Mesothelial cell of epicardium (in vitro differentiated cells): ENCODE measurements at regions not wholly inside any gene's neighbourhood (a gene's known extent, or its start where the extent isn't known, plus 50 kb on each side); places are given as distances from the start of the nearest gene placed in this dataset.
"Not testable (repeated sequence)": the region's sequence is repeated elsewhere in the genome, so short reads cannot be mapped to it uniquely, and the experiment has no call there.

Source experiments
- DNase-seq, 2 experiments: peaks; one replicate each; pipeline ENCODE4 v3.0.0; 2021; ENCODE audit warnings: low spot score in 2 of 2; ENCODE audit not compliant: unreplicated experiment in 2 of 2
- H3K27ac Mint-ChIP-seq: 2 replicates; pipeline ENCODE4 v1.8.0; 2021; ENCODE audit warnings: mixed read lengths
- H3K27me3 Mint-ChIP-seq: 2 replicates; pipeline ENCODE4 v1.8.0; 2021; ENCODE audit warnings: low read depth, mixed read lengths
- H3K36me3 Mint-ChIP-seq: 2 replicates; pipeline ENCODE4 v1.8.0; 2021; ENCODE audit warnings: mixed read lengths
- H3K4me1 Mint-ChIP-seq: 2 replicates; pipeline ENCODE4 v1.8.0; 2021; ENCODE audit warnings: mixed read lengths
- H3K4me3 Mint-ChIP-seq: 2 replicates; pipeline ENCODE4 v1.8.0; 2021; ENCODE audit warnings: mild to moderate bottlenecking, moderate library complexity, mixed read lengths
- H3K9me3 Mint-ChIP-seq: 2 replicates; pipeline ENCODE4 v1.8.0; 2021; ENCODE audit warnings: mixed read lengths
- TF ChIP-seq, protein P1 (sequence below): fragments of 200-600 bp; sonication (generic); IDR thresholded peaks from one replicate; pipeline ENCODE4 v1.5.0; 2021; ENCODE audit warnings: antibody characterized with exemption; ENCODE audit not compliant: unreplicated experiment

DNA sequence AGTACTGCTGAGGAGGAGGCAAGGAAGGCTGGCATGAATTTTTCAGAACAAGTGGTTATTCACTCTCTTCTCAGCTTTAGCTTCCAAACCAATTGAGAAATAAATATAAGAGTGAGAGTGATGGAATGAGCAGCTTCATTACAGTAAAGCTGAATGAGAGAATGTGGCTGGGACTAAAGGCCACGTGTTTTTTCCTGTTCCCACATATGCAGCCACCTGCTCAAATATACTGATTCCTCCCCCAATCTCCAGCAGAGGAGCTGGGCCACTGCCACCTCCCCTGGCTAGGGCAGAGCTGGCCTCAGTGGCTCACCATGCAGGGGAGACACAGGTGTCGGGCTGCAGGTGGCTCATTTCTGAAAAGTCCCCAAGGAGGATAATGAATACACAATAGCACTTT, 1505.3 kb upstream of the WWC1 start:
- no peak for DNase-seq
- H3K27ac Mint-ChIP-seq = no peak overlapping the region
- TF ChIP-seq, protein P1, sequence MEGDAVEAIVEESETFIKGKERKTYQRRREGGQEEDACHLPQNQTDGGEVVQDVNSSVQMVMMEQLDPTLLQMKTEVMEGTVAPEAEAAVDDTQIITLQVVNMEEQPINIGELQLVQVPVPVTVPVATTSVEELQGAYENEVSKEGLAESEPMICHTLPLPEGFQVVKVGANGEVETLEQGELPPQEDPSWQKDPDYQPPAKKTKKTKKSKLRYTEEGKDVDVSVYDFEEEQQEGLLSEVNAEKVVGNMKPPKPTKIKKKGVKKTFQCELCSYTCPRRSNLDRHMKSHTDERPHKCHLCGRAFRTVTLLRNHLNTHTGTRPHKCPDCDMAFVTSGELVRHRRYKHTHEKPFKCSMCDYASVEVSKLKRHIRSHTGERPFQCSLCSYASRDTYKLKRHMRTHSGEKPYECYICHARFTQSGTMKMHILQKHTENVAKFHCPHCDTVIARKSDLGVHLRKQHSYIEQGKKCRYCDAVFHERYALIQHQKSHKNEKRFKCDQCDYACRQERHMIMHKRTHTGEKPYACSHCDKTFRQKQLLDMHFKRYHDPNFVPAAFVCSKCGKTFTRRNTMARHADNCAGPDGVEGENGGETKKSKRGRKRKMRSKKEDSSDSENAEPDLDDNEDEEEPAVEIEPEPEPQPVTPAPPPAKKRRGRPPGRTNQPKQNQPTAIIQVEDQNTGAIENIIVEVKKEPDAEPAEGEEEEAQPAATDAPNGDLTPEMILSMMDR = no peak
- H3K27me3 Mint-ChIP-seq = no peaks in the 10 kb centered on the region
- H3K36me3 Mint-ChIP-seq = no peaks in the 10 kb centered on the region
- H3K9me3 Mint-ChIP-seq = no peaks in the 10 kb centered on the region
- H3K4me1 Mint-ChIP-seq = peaks cover 31% of the 10 kb centered on the region
- no peak overlapping the region for H3K4me3 Mint-ChIP-seq

DNA sequence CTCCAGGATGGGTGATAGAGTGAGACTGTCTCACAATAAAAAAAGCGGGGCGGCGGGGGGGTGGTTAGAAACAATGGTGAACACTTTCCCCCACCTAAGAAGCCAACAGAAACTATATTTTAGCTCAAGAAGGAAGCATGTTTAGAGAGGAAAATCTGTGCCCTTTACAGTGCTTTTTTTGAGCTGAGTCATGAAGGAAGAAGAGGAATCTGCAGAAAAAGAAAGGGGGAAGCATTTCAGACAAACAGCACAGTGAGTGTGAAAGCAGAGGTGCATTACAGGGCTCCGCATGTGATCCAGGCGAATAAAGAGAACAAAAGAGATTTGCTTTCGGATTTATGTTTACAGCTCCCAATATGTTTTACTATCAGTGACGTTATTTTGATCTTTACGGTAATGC, 1504.6 kb upstream of the WWC1 start:
- no peak for DNase-seq
- Mint-ChIP-seq H3K27ac (no peak overlapping the region), H3K9me3 (no peaks in the 10 kb centered on the region), H3K4me3 (no peak overlapping the region), H3K36me3 (no peaks in the 10 kb centered on the region), H3K27me3 (no peaks in the 10 kb centered on the region), H3K4me1 (peaks cover 24% of the 10 kb centered on the region)
- TF ChIP-seq, protein P1 = no peak

DNA sequence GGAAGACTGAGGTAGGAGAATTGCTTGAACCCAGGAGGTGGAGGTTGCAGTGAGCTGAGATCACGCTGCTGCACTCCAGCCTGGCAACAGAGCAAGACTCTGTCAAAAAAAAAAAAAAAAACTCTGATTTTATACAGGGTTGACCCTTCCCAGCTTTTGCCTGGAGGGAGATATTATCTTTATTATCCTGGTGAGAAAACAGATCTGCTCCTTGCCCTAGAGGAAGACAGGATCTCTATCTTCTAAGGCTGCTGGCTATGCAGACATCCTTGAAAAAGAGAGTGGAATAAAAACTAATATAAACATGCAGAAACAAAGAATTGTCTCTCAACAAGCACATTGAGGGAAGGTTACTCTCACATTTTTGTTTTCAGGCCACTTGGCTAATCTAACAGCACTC, 1503.4 kb upstream of the WWC1 start:
- Mint-ChIP-seq H3K36me3 (no peaks in the 10 kb centered on the region), H3K4me3 (no peak overlapping the region), H3K27me3 (no peaks in the 10 kb centered on the region), H3K9me3 (no peaks in the 10 kb centered on the region), H3K4me1 (peaks cover 22% of the 10 kb centered on the region), H3K27ac (peak overlapping the region; percentile 73)
- no peak for DNase-seq
- TF ChIP-seq, protein P1 = no peak

DNA sequence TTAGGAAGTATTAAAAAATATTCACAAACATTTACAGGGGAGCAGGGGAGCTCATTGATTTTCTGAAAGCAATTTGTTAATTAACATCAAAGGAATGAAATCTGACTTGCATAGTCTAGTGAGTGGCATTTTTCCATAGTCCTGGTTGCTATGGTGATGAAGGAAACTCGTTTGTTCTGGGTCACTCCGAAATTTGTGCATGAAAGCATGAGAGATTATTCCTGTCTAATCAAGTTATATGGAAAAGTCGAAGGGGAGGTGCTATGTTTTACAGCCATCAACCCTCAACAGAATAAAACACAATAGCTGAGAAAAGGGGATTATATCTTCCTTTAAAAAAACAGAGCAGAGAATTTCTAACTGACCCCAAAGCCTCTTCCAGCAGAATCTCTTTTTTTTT, 1495.7 kb upstream of the WWC1 start:
- H3K27me3 Mint-ChIP-seq = no peaks in the 10 kb centered on the region
- H3K4me1 Mint-ChIP-seq = peaks cover 17% of the 10 kb centered on the region
- H3K9me3 Mint-ChIP-seq = peaks cover 15% of the 10 kb centered on the region
- TF ChIP-seq, protein P1 = no peak
- H3K4me3 Mint-ChIP-seq = no peak overlapping the region
- H3K27ac Mint-ChIP-seq = peak overlapping the region; percentile 51
- no peak for DNase-seq
- peaks cover 2% of the 10 kb centered on the region for H3K36me3 Mint-ChIP-seq

DNA sequence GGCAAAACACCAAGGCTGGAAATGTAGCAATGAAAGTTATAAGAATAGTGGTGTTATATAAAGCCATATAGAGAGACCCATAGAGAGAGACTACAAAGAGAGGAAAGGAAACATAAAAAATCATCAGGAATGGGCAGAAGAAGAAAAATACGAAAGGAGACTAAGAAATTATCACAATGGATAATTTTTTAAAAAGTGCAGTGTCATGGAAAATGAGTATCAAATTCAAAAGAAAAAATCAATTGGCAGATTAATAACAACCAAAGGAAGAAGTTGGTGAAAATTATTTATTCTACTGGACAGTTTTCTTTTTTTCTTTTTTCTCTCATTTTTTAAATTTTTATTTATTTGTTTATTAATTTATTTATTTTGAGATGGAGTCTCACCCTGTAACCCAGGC, 1488.4 kb upstream of the WWC1 start:
- peaks cover 2% of the 10 kb centered on the region for H3K36me3 Mint-ChIP-seq
- no peaks in the 10 kb centered on the region for H3K4me1 Mint-ChIP-seq
- no peak overlapping the region for H3K4me3 Mint-ChIP-seq
- H3K27ac Mint-ChIP-seq = no peak overlapping the region
- TF ChIP-seq, protein P1 = no peak
- peaks cover 15% of the 10 kb centered on the region for H3K9me3 Mint-ChIP-seq
- no peak for DNase-seq
- H3K27me3 Mint-ChIP-seq = no peaks in the 10 kb centered on the region

DNA sequence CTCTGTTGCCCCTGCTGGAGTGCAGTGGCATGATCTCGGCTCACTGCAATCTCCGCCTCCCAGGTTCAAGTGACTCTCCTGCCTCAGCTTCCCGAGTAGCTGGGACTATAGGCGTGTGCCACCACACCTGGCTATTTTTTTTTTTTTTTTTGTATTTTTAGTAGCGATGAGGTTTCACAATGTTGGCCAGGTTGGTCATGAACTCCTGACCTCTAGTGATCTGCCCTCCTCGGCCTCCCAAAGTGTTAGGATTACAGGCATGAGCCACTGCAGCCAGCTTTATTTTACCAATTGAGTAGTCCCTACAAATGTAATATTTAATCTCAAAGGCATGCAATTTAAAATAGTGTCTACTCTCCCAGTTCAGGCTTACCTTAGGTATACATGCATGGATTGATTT, 1487.2 kb upstream of the WWC1 start:
- not testable (repeated sequence) for H3K9me3 Mint-ChIP-seq, DNase-seq, H3K27me3 Mint-ChIP-seq, H3K4me1 Mint-ChIP-seq, H3K36me3 Mint-ChIP-seq, H3K27ac Mint-ChIP-seq, H3K4me3 Mint-ChIP-seq

DNA sequence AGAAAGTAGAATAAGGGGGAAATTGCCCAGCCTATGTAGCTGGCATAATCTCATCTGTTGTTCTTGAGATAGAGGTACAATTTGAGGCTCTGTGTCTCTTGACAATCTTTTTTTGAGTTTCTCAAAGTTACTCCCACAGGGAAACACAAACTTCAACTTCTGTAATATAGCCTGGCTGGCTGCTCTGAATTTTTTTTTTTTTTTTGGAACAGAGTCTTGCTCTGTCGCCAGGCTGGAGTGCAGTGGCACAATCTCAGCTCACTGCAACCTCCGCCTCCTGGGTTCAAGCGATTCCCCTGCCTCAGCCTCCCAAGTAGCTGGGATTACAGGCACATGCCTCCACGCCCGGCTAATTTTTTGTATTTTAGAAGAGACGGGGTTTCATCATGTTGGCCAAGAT, 1486.8 kb upstream of the WWC1 start:
- H3K27me3 Mint-ChIP-seq, H3K9me3 Mint-ChIP-seq: not testable (repeated sequence)

DNA sequence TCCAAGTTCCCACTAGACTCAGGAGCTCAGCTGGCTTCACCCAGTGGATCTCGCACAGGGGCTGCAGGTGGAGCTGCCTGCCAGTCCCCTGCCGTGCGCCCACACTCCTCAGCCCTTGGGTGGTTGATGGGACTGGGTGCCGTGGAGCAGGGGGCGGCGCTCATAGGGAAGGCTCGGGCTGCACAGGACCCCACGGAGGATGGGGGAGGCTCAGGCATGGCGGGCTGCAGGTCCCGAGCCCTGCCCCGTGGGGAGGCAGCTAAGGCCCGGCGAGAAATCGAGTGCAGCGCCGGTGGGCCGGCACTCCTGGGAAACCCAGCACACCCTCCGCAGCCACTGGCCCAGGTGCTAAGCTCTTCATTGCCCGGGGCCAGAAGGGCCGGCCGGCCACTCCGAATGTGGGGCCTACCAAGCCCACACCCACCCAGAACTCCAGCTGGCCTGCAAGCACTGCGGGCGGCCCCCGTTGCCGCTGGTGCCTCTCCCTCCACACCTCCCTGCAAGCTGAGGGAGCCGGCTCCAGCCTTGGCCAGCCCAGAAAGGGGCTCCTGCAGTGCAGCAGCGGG, 1481.3 kb upstream of the WWC1 start:
- not testable (repeated sequence) for H3K4me1 Mint-ChIP-seq, H3K36me3 Mint-ChIP-seq, H3K27ac Mint-ChIP-seq, H3K4me3 Mint-ChIP-seq, H3K27me3 Mint-ChIP-seq, DNase-seq
- peaks cover 12% of the 10 kb centered on the region for H3K9me3 Mint-ChIP-seq

More for the DNA sequence above, 1486.8 kb upstream of the WWC1 start:
- DNase-seq, H3K4me3 Mint-ChIP-seq, H3K36me3 Mint-ChIP-seq, H3K27ac Mint-ChIP-seq, H3K4me1 Mint-ChIP-seq: not testable (repeated sequence)
